ENCODE measurements at regions not wholly inside any gene's neighbourhood (a gene's known extent, or its start where the extent isn't known, plus 50 kb on each side); places are given as distances from the start of the nearest gene placed in this dataset.

DNA sequence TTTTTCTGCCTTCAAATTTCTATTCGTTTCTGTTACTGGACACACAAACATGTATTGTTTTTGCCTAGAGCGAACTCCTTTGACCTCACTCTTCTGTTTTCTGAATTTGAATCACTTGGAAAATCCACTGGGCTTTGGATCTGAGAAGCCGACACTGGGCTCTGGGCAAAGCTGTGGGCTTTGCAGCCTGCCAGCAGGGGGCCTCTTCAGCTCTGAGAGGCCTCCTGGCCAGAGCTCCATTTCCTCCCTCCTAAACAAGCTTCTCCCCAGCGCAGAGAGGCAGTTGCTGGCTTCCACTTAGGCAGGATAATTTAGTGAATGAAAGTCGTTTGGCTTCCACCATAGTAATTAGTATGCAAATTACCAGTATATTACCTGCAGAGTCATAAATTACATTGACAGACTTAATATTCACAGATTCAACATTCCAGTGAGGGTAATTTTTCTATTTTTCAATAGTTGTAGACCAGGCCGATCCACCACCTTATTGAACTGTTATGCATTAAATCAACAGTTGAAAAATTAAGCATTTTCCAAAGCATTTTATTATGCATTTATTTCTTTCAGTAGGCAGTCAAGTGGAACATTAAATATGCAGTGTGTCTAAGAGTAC, 104.0 kb upstream of the ZNF366 start:
- Histone ChIP-seq H3K27ac (ENCODE audit: extremely low read depth, low read depth, low read length) (no peak overlapping the region), H3K9me1 (ENCODE audit: control insufficient read depth, insufficient read depth, low read length) (no peaks in the 10 kb centered on the region), H3K4me3 (no peak overlapping the region), H3K9ac (ENCODE audit: insufficient read depth in 1 of 2, low read depth in 2 of 2, low read length in 2 of 2) (no peak overlapping the region), H3K36me3 (ENCODE audit: control insufficient read depth, insufficient read depth, low read length) (no peaks in the 10 kb centered on the region), H3K79me2 (ENCODE audit: control insufficient read depth, insufficient read depth, low read length) (no peaks in the 10 kb centered on the region), H4K20me1 (replicated peaks; ENCODE audit: control insufficient read depth, insufficient read depth, low read length) (no peaks in the 10 kb centered on the region), H2AFZ (ENCODE audit: low read depth, low read length) (peak overlapping the region; percentile 66), H3K4me2 (ENCODE audit: insufficient read depth, low read length) (no peak overlapping the region; the same call in 1 of the 2 replicates), H3K27me3 (ENCODE audit: control insufficient read depth in 2 of 2, insufficient read depth in 2 of 2, low read length in 2 of 2) (no peaks in the 10 kb centered on the region), H3K9me3 (replicated peaks; ENCODE audit: control insufficient read depth, insufficient read depth, low read depth, low read length) (no peaks in the 10 kb centered on the region), H3K4me1 (replicated peaks in 1 of 2; ENCODE audit: control insufficient read depth in 2 of 2, insufficient read depth in 2 of 2, low read length in 2 of 2) (no peaks in the 10 kb centered on the region)
- ChIA-PET POLR2A (interaction anchor here (0.9 to 2.3 kb wide), 3 partner anchors 11 to 238 kb away, joined by 3 to 11 read pairs (median 3); no protein-coding TSS in a partner anchor), CTCF (ENCODE audit: low intra/inter-chr PET ratio) (no interaction called here)
- BruUV-seq (replicated peaks), result no TSS peak
- WGBS (ENCODE audit: insufficient coverage, low coverage, missing lambda C conversion rate), result 27% methylated on average over 6 of the region's 6 CpGs
- DNase-seq (ENCODE audit: extremely low read depth in 1 of 4, low spot score in 3 of 4), result peak; percentile 58 to 83 (median 67)
- intact Hi-C loops (cut with micrococcal nuclease), result loop anchor here (1.0 to 2.0 kb wide), 2 partner anchors 207 to 232 kb away; no protein-coding TSS in a partner anchor
- in situ Hi-C loops (cut with MboI), result no loop called here
- ATAC-seq, result peak; percentile 100
- peak; percentile 92 for FAIRE-seq
- TF ChIP-seq MED1 (CRISPR knock-in tag; IDR thresholded peaks at IDR 0.05; ENCODE audit: borderline replicate concordance) (no peak), NCOA1 (IDR thresholded peaks at IDR 0.05; ENCODE audit: low read depth) (no peak), ZNF766 (CRISPR knock-in tag; conservative IDR thresholded peaks at IDR 0.05) (no peak), ZNF217 (CRISPR knock-in tag; IDR thresholded peaks at IDR 0.05) (no peak), ZBED1 (IDR thresholded peaks at IDR 0.05) (no peak), TFAM (CRISPR knock-in tag; conservative IDR thresholded peaks at IDR 0.05) (no peak), ETS1 (conservative IDR thresholded peaks at IDR 0.05; ENCODE audit: control insufficient read depth, low read depth, low read length) (no peak), CBX2 (IDR thresholded peaks at IDR 0.05; ENCODE audit: insufficient read depth, low read length, poor library complexity, severe bottlenecking) (no peak), ZBTB8A (IDR thresholded peaks at IDR 0.05; ENCODE audit: partially characterized antibody) (no peak), KHSRP (IDR thresholded peaks at IDR 0.05) (no peak), CREB5 (CRISPR knock-in tag; IDR thresholded peaks at IDR 0.05) (no peak)
